HEK293 (cell line): ENCODE measurements at regions not wholly inside any gene's neighbourhood (a gene's known extent, or its start where the extent isn't known, plus 50 kb on each side); places are given as distances from the start of the nearest gene placed in this dataset.

Experiments used
- MEIS1 ChIP-seq: sonication (generic); formaldehyde crosslinking; IDR thresholded peaks from 2 replicates; pipeline ENCODE4 v1.8.1; 2022; ENCODE audit warnings: missing genetic modification reagents, mild to moderate bottlenecking, borderline replicate concordance
- YY2 ChIP-seq: fragments of 450-650 bp; formaldehyde crosslinking; IDR thresholded peaks from 2 replicates; pipeline ENCODE4 v1.5.1; 2016; ENCODE audit warnings: missing biosample characterization, missing genetic modification characterization
- ZNF350 ChIP-seq: fragments of 450-650 bp; formaldehyde crosslinking; IDR thresholded peaks from 2 replicates; pipeline ENCODE4 v1.5.0; 2017; ENCODE audit warnings: missing biosample characterization, mild to moderate bottlenecking, missing genetic modification characterization
- ZNF416 ChIP-seq: fragments of 450-650 bp; formaldehyde crosslinking; IDR thresholded peaks from 2 replicates; pipeline ENCODE4 v1.5.1; 2016; ENCODE audit warnings: missing biosample characterization, missing genetic modification characterization
- ZNF501 ChIP-seq: fragments of 450-650 bp; formaldehyde crosslinking; IDR thresholded peaks from 2 replicates; pipeline ENCODE4 v1.5.1; 2016; ENCODE audit warnings: missing biosample characterization, missing genetic modification characterization
- ZNF776 ChIP-seq: fragments of 450-650 bp; formaldehyde crosslinking; IDR thresholded peaks from 2 replicates; pipeline ENCODE4 v1.5.0; 2017; ENCODE audit warnings: missing biosample characterization, missing genetic modification characterization, borderline replicate concordance
- TF ChIP-seq, protein P1 (sequence below): fragments of 450-650 bp; IDR thresholded peaks from 2 replicates; pipeline ENCODE4 v1.5.1; 2018; ENCODE audit warnings: missing biosample characterization, missing genetic modification characterization
- TF ChIP-seq, protein P2 (sequence below): fragments of 450-650 bp; formaldehyde crosslinking; IDR thresholded peaks from 2 replicates; pipeline ENCODE4 v1.5.1; 2016; ENCODE audit warnings: missing biosample characterization, missing genetic modification characterization
- TF ChIP-seq, protein P3 (sequence below): sonication (generic); formaldehyde crosslinking; IDR thresholded peaks from 2 replicates; pipeline ENCODE4 v1.8.1; 2022; ENCODE audit warnings: mild to moderate bottlenecking, moderate library complexity, missing genetic modification reagents

DNA sequence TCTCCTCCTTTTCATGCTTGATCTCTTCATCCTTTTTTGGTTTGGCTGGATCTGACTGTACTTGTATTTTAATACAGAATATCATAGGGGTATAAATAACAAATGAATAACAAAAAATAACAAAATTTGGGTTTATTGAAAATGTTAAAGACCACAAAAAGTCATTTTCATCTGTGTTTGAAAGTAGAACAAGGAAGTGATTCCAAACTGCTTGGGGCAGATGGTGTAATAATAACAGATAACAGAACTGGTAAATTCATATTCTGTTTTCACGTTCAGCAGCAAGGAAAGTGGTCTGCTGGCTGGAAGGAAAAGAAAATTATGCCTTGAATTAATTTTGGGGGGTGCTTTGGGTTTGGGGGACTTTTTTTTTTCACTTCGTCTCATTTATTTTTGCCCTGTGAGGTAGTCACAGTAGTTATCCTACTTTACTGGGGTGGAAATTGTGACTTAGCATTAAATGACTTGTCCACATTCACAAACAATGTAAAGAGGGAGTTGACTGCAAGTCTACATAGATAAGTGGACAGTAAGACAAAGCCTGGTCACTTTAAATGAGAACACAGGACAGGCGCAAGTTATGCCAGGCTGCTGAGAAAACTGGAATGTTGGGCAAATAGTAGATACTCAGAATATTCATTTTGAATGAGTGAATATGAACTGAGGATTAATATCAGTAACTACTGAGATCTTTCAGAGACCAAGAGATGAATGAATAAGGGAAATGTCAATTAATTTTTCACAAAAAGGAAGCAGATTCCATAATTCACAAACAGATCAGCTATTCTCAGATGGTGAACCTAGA lies 193.9 kb upstream of the CITED2 start:
- no peak for TF ChIP-seq YY2 (tag by site-specific recombination)
- TF ChIP-seq, protein P1, sequence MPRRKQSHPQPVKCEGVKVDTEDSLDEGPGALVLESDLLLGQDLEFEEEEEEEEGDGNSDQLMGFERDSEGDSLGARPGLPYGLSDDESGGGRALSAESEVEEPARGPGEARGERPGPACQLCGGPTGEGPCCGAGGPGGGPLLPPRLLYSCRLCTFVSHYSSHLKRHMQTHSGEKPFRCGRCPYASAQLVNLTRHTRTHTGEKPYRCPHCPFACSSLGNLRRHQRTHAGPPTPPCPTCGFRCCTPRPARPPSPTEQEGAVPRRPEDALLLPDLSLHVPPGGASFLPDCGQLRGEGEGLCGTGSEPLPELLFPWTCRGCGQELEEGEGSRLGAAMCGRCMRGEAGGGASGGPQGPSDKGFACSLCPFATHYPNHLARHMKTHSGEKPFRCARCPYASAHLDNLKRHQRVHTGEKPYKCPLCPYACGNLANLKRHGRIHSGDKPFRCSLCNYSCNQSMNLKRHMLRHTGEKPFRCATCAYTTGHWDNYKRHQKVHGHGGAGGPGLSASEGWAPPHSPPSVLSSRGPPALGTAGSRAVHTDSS: no peak
- TF ChIP-seq ZNF350 (tag by site-specific recombination): no peak
- TF ChIP-seq, protein P2, sequence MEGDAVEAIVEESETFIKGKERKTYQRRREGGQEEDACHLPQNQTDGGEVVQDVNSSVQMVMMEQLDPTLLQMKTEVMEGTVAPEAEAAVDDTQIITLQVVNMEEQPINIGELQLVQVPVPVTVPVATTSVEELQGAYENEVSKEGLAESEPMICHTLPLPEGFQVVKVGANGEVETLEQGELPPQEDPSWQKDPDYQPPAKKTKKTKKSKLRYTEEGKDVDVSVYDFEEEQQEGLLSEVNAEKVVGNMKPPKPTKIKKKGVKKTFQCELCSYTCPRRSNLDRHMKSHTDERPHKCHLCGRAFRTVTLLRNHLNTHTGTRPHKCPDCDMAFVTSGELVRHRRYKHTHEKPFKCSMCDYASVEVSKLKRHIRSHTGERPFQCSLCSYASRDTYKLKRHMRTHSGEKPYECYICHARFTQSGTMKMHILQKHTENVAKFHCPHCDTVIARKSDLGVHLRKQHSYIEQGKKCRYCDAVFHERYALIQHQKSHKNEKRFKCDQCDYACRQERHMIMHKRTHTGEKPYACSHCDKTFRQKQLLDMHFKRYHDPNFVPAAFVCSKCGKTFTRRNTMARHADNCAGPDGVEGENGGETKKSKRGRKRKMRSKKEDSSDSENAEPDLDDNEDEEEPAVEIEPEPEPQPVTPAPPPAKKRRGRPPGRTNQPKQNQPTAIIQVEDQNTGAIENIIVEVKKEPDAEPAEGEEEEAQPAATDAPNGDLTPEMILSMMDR (tag by site-specific recombination): no peak
- TF ChIP-seq ZNF416 (tag by site-specific recombination): no peak
- TF ChIP-seq MEIS1 (CRISPR knock-in tag): no peak
- TF ChIP-seq, protein P3, sequence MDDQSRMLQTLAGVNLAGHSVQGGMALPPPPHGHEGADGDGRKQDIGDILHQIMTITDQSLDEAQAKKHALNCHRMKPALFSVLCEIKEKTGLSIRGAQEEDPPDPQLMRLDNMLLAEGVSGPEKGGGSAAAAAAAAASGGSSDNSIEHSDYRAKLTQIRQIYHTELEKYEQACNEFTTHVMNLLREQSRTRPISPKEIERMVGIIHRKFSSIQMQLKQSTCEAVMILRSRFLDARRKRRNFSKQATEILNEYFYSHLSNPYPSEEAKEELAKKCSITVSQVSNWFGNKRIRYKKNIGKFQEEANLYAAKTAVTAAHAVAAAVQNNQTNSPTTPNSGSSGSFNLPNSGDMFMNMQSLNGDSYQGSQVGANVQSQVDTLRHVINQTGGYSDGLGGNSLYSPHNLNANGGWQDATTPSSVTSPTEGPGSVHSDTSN (CRISPR knock-in tag): no peak
- TF ChIP-seq ZNF501: no peak
- TF ChIP-seq ZNF776: no peak
